ENCODE measurements at regions not wholly inside any gene's neighbourhood (a gene's known extent, or its start where the extent isn't known, plus 50 kb on each side); places are given as distances from the start of the nearest gene placed in this dataset.
"Not testable (repeated sequence)": the region's sequence is repeated elsewhere in the genome, so short reads cannot be mapped to it uniquely, and the experiment has no call there.

DNA sequence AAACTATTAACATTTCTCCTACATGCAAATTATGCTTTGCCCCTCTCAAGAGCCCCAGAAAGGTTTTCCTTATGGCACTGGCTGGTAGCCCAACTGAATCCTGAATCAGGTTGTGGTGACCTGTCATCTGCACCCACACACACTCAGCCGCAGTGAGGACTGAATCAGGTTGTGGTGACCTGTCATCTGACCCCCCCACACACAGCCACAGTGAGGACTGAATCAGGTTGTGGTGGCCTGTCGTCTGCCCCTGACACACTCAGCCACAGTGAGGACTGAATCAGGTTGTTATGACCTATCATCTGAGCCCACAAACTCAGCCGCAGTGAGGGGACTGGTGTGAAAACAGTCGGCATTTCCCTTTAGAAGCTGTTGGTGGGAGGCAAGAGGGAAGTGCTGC, 195.0 kb downstream of the CWH43 start:
- H3K4me3 ChIP-seq (replicated peaks; ENCODE audit: low read depth, low read length); H3K36me3 ChIP-seq (ENCODE audit: control insufficient read depth, insufficient read depth, low read length); DNase-seq (ENCODE audit: extremely low read depth, insufficient read length); H3K27me3 ChIP-seq (replicated peaks; ENCODE audit: control insufficient read depth, insufficient read depth, low read length): not testable (repeated sequence)

- not testable (repeated sequence) for DNase-seq (ENCODE audit: extremely low read depth, insufficient read length); H3K36me3 ChIP-seq (ENCODE audit: control insufficient read depth, insufficient read depth, low read length); H3K27me3 ChIP-seq (replicated peaks; ENCODE audit: control insufficient read depth, insufficient read depth, low read length); H3K4me3 ChIP-seq (replicated peaks; ENCODE audit: low read depth, low read length)
Measured at GRCh38 chr4:49211396-49212194, 225.5 kb downstream of the CWH43 start.

GRCh38 chr4:49213250-49213649, 227.2 kb downstream of the CWH43 start:
- not testable (repeated sequence) for H3K4me3 ChIP-seq (replicated peaks; ENCODE audit: low read depth, low read length); DNase-seq (ENCODE audit: extremely low read depth, insufficient read length); H3K36me3 ChIP-seq (ENCODE audit: control insufficient read depth, insufficient read depth, low read length); H3K27me3 ChIP-seq (replicated peaks; ENCODE audit: control insufficient read depth, insufficient read depth, low read length)

DNA sequence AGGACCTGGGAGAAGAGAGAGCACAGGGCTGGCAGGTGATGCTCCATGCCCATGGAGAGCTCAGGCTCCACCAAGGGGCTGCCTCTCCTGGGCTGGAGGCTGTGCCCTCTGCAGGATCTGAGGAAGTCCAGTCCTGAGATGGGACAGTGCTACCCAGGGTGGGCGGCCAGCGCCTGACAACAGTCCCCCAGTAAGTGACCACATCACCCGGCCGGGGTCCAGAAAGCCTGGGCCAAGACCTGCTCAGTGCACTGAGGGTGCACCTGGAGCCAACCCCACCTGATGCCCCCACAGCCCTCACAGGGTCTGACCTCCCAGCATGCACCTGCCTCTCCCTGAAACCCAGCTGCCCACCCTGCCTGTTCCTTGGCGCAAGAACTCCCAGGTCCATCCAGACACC, 227.7 kb downstream of the CWH43 start:
- not testable (repeated sequence) for DNase-seq (ENCODE audit: extremely low read depth, insufficient read length); H3K4me3 ChIP-seq (replicated peaks; ENCODE audit: low read depth, low read length); H3K36me3 ChIP-seq (ENCODE audit: control insufficient read depth, insufficient read depth, low read length); H3K27me3 ChIP-seq (replicated peaks; ENCODE audit: control insufficient read depth, insufficient read depth, low read length)

DNA sequence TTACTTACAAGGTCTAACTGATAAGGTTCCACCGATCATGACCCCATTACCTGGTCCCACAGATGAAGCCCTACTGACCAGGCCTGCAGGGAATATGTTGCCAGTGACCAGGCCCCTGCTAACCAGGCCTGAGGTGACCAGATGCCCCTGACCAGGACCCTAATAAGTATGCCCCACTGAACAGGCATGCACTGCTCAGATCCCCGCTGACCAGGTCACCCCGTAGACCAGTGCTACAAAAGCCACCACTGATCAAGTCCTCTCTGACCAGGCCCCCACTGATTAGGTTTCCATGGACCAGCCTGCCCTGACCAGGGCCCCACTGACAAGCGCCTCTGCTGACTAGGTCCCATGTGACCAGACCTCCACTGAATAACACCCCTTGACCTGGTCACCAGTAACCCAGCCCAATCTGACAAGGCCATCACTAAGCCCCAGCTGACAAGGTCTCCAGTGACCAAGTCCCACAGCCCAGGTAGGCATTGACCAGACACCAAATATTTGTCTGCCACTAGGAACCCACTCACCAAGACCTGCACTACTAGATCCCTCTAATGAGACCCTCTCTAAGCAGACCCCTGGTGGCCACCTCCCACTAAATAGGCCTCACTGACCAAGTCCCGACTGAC, 228.5 kb downstream of the CWH43 start:
- H3K27me3 ChIP-seq (replicated peaks; ENCODE audit: control insufficient read depth, insufficient read depth, low read length); DNase-seq (ENCODE audit: extremely low read depth, insufficient read length); H3K4me3 ChIP-seq (replicated peaks; ENCODE audit: low read depth, low read length); H3K36me3 ChIP-seq (ENCODE audit: control insufficient read depth, insufficient read depth, low read length): not testable (repeated sequence)

DNA sequence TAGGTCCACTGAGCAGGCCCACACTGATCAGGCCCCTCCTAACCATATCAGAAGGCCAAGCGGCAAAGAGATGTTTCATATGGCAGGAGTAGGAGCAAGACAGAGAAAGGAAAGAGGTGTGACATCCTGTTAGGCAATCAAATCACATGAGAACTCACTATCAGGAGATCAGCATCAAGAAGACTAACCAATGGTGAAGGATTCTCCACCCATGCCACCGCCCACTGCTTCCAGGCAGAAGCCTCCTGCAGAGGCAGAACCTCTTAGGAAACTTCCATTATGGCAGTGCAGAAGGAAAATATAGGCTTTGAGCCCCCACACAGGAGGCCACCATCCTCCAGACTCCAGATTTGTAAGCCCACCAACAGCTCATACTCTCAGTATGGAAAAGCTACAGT, 229.0 kb downstream of the CWH43 start:
- H3K4me3 ChIP-seq (replicated peaks; ENCODE audit: low read depth, low read length); H3K27me3 ChIP-seq (replicated peaks; ENCODE audit: control insufficient read depth, insufficient read depth, low read length); H3K36me3 ChIP-seq (ENCODE audit: control insufficient read depth, insufficient read depth, low read length); DNase-seq (ENCODE audit: extremely low read depth, insufficient read length): not testable (repeated sequence)

DNA sequence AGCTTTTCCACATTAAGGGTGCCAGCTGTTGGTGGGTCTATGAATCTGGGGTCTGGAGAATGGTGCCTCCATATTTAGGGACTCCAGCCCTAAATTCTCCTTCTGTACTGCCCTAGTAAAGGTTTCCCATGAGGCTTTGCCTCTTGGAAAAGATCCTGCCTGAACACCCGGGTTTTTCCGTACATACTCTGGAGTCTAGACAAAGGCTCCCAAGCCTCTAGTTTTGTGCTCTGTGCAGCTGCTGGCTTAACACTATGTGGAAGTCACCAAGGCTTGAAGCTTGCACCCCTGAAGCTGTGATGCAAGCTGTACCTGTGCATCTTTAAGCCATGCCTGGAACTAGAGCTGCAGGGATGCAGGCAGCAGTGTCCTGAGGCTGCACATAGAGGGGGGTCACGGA, 230.5 kb downstream of the CWH43 start:
- H3K36me3 ChIP-seq (ENCODE audit: control insufficient read depth, insufficient read depth, low read length); H3K27me3 ChIP-seq (replicated peaks; ENCODE audit: control insufficient read depth, insufficient read depth, low read length); DNase-seq (ENCODE audit: extremely low read depth, insufficient read length): not testable (repeated sequence)

GRCh38 chr4:49217492-49217891, 231.4 kb downstream of the CWH43 start:
- Histone ChIP-seq H3K36me3 (ENCODE audit: control insufficient read depth, insufficient read depth, low read length) (no peaks in the 10 kb centered on the region), H3K27me3 (replicated peaks; ENCODE audit: control insufficient read depth, insufficient read depth, low read length) (no peaks in the 10 kb centered on the region), H3K4me3 (replicated peaks; ENCODE audit: low read depth, low read length) (no peak overlapping the region)
- no peak for TF ChIP-seq CTCF (IDR thresholded peaks at IDR 0.05; ENCODE audit: insufficient read depth, low read length, poor library complexity, severe bottlenecking)
- DNase-seq (ENCODE audit: extremely low read depth, insufficient read length): no peak

More for the DNA sequence above, 230.5 kb downstream of the CWH43 start:
- not testable (repeated sequence) for H3K4me3 ChIP-seq (replicated peaks; ENCODE audit: low read depth, low read length)

DNA sequence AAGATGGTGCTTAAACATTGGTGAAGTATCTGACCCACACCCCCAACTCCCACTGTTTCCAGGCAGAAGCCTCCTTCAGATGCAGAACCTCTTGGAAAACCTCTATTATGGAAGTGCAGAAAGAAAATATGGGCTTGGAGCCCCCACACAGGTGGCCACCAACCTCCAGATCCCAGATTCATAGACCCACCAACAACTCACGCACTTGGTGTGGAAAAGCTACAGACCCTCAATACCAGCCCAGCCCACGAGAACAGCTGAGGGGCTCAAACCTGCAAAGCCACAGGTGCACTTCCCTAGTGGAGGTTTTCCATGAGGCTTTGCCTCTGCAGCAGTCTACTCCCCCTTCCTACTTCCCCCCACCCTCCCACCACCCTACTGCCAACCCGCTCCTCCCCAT, 232.0 kb downstream of the CWH43 start:
- not testable (repeated sequence) for H3K36me3 ChIP-seq (ENCODE audit: control insufficient read depth, insufficient read depth, low read length); H3K4me3 ChIP-seq (replicated peaks; ENCODE audit: low read depth, low read length); H3K27me3 ChIP-seq (replicated peaks; ENCODE audit: control insufficient read depth, insufficient read depth, low read length); DNase-seq (ENCODE audit: extremely low read depth, insufficient read length)

DNA sequence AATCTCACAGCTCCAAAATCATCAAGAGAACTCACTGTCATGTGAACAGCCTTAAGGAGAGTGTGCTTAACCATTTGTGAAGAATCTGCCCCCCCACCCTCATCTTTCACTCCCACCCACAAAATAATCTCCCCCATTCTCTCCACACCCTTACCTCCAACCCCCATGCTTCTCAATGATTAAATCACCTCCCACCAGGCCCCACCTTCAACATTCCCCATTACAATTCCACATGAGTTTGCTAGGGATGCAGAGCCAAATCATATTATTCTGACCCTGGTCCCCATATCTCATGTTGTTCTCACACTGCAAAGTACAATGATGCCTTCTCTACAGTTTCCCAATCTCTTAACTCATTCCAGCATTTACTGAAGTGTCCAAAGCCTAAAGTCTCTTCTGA, 232.9 kb downstream of the CWH43 start:
- H3K36me3 ChIP-seq (ENCODE audit: control insufficient read depth, insufficient read depth, low read length); DNase-seq (ENCODE audit: extremely low read depth, insufficient read length): not testable (repeated sequence)

DNA sequence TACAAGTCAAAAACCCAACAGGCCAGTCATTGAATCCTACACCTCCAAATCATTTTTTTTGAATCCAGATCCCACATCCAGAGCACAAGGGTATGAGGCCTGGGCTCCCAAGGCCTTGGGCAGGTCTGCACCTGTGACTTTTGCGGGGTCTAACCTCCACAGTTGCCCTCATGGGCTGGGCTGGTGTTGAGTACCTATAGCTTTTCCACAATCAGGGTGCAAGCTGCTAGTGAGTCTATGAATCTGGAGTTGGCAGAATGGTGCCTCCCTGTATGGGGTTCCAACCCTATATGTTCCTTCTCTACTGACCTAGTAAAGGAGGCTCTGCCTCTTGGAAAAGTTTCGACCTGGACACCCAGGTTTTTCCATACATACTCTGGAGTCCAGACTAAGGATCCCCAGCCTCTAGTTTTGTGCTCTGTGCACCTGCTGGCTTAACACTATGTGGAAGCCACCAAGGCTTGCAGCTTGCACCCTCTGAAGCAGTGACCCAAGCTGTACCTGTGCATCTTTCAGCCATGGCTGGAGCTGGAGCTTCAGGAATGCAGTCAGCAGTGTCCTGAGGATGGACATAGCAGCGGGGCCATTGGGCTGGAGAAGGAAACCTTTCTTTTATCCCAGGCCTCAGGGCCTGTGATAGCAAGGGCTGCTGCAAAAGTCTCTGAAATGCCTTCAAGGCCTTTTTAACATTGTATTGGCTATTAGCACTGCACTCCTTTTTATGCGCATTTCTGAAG, 233.6 kb downstream of the CWH43 start:
- H3K36me3 ChIP-seq (ENCODE audit: control insufficient read depth, insufficient read depth, low read length); DNase-seq (ENCODE audit: extremely low read depth, insufficient read length); H3K27me3 ChIP-seq (replicated peaks; ENCODE audit: control insufficient read depth, insufficient read depth, low read length); H3K4me3 ChIP-seq (replicated peaks; ENCODE audit: low read depth, low read length): not testable (repeated sequence)

More for the DNA sequence above, 232.9 kb downstream of the CWH43 start:
- not testable (repeated sequence) for H3K27me3 ChIP-seq (replicated peaks; ENCODE audit: control insufficient read depth, insufficient read depth, low read length); H3K4me3 ChIP-seq (replicated peaks; ENCODE audit: low read depth, low read length)
